BLaER1 (cell line): ENCODE measurements at regions not wholly inside any gene's neighbourhood (a gene's known extent, or its start where the extent isn't known, plus 50 kb on each side); places are given as distances from the start of the nearest gene placed in this dataset.

ENCODE experiments used
- H3K27ac ChIP-seq: shearing (Covaris generic); formaldehyde crosslinking; 2 replicates; pipeline ENCODE4 v1.8.1; 2022
- H3K27me3 ChIP-seq: shearing (Covaris generic); formaldehyde crosslinking; 2 replicates; pipeline ENCODE4 v1.8.1; 2022
- H3K36me3 ChIP-seq: shearing (Covaris generic); formaldehyde crosslinking; 2 replicates; pipeline ENCODE4 v1.8.1; 2022
- H3K4me1 ChIP-seq: shearing (Covaris generic); formaldehyde crosslinking; 2 replicates; pipeline ENCODE4 v1.8.1; 2022
- H3K4me2 ChIP-seq: shearing (Covaris generic); formaldehyde crosslinking; 2 replicates; pipeline ENCODE4 v1.8.1; 2022
- H3K4me3 ChIP-seq: shearing (Covaris generic); formaldehyde crosslinking; 2 replicates; pipeline ENCODE4 v1.8.1; 2022
- H3K9ac ChIP-seq: shearing (Covaris generic); formaldehyde crosslinking; 2 replicates; pipeline ENCODE4 v1.8.1; 2022
- H3K9me3 ChIP-seq: shearing (Covaris generic); formaldehyde crosslinking; 2 replicates; pipeline ENCODE4 v1.8.1; 2022
- H4K20me1 ChIP-seq: shearing (Covaris generic); formaldehyde crosslinking; 2 replicates; pipeline ENCODE4 v1.8.1; 2022
- Cebpa-rat ChIP-seq: shearing (Covaris generic); IDR thresholded peaks from 2 replicates; pipeline ENCODE4 v1.8.1; 2022

DNA sequence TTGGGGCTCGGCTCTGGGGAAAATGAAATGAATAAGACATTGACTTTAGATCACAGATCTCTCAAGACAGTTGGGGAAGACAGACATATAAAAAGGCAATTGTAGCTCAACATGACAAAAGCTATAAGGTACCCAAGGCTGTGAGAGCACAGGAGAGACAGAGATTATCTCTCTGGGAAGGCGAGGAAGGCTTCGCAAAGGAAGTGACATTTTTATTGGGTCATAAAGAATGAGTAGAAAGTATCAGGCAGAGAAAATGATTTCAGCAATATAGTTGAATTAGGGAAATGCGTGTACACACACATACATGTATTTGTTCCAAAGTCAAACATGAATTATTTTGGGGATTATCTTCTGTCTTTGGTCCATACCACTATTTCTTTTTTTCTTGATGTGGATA, 381.8 kb upstream of the ADAMTSL1 start:
- Histone ChIP-seq H3K4me2 (no peak overlapping the region), H3K4me3 (no peak overlapping the region), H3K36me3 (no peaks in the 10 kb centered on the region), H3K9me3 (no peaks in the 10 kb centered on the region), H3K27me3 (no peaks in the 10 kb centered on the region), H3K9ac (no peak overlapping the region), H3K27ac (no peak overlapping the region), H4K20me1 (no peaks in the 10 kb centered on the region), H3K4me1 (no peaks in the 10 kb centered on the region)
- no peak for TF ChIP-seq Cebpa-rat

DNA sequence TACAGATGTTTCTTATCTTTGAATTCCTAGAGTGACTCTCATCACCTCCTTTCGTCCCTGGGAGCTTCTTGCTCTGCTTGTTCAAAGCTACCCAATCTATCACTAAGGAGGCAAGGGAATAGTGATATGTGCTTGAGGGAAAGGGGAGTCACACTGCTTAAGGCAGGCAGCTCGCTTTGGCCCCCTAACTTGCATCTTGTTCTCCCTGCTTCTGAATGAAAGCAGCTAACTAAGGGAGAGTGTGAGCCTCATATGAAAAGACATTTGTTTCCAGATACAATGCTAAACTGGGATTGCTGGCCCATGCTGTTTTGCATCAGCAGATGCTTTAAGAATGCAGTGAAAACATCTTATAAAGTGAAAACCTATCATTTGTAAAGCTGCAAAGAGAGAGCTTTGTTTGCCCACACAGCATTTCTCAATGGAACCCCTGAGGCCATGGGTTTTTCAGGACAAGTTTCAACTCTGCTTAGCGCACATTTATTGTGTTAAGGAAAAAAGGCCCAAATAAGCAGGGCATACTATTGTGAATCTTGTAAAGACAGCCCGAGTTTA, 367.9 kb upstream of the ADAMTSL1 start:
- Histone ChIP-seq H3K4me1 (no peaks in the 10 kb centered on the region), H3K36me3 (no peaks in the 10 kb centered on the region), H3K4me2 (no peak overlapping the region), H3K9ac (no peak overlapping the region), H4K20me1 (no peaks in the 10 kb centered on the region), H3K27ac (no peak overlapping the region), H3K4me3 (no peak overlapping the region), H3K27me3 (no peaks in the 10 kb centered on the region), H3K9me3 (no peaks in the 10 kb centered on the region)
- no peak for TF ChIP-seq Cebpa-rat

DNA sequence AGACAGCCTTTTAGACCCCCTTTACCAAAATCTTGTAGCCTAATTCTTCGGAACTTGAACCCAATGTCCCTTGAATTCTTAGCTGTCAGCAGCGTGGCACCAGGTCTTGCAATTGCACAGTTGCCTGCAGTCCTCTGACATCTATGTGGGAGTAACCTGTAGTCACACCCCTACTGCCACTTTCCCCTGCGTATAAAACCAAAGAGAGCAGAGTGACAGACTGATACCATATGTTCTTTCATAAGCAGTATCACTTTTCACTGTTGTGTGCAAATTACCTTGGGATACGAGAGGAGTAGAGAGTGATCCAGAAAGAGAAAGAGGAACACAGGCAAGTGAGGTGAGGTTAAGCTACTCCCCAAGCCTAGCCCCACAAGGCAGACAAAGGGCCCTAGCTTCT, 364.3 kb upstream of the ADAMTSL1 start:
- Histone ChIP-seq H3K4me3 (no peak overlapping the region), H3K4me2 (no peak overlapping the region), H3K9ac (no peak overlapping the region), H3K36me3 (no peaks in the 10 kb centered on the region), H3K4me1 (no peaks in the 10 kb centered on the region), H3K27ac (no peak overlapping the region), H3K9me3 (no peaks in the 10 kb centered on the region), H4K20me1 (no peaks in the 10 kb centered on the region), H3K27me3 (no peaks in the 10 kb centered on the region)
- TF ChIP-seq Cebpa-rat, result no peak

DNA sequence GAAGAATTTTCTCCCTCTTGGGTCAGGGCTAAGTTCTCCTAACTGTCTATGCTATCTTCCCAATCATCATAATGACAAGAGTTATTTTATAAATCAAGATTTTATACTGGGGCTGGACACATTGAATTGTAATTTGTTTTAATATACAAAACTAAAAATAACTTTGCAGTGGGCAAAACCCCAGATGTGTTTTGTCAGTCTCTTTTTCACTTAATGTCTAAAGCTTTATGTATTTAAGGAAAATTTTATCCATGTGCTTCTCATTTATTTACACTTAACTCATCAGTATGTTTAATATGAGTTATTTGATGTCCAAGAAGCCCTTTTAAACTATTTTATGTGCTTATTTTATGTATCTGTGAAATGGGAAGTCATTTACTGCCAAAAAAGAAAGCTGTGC, 362.8 kb upstream of the ADAMTSL1 start:
- no peak overlapping the region for H3K27ac ChIP-seq
- H3K27me3 ChIP-seq, result no peaks in the 10 kb centered on the region
- no peak overlapping the region for H3K4me3 ChIP-seq
- H3K9ac ChIP-seq, result no peak overlapping the region
- H3K4me2 ChIP-seq, result no peak overlapping the region
- H3K4me1 ChIP-seq, result no peaks in the 10 kb centered on the region
- H3K9me3 ChIP-seq, result no peaks in the 10 kb centered on the region
- no peaks in the 10 kb centered on the region for H4K20me1 ChIP-seq
- no peak for TF ChIP-seq Cebpa-rat
- no peaks in the 10 kb centered on the region for H3K36me3 ChIP-seq

DNA sequence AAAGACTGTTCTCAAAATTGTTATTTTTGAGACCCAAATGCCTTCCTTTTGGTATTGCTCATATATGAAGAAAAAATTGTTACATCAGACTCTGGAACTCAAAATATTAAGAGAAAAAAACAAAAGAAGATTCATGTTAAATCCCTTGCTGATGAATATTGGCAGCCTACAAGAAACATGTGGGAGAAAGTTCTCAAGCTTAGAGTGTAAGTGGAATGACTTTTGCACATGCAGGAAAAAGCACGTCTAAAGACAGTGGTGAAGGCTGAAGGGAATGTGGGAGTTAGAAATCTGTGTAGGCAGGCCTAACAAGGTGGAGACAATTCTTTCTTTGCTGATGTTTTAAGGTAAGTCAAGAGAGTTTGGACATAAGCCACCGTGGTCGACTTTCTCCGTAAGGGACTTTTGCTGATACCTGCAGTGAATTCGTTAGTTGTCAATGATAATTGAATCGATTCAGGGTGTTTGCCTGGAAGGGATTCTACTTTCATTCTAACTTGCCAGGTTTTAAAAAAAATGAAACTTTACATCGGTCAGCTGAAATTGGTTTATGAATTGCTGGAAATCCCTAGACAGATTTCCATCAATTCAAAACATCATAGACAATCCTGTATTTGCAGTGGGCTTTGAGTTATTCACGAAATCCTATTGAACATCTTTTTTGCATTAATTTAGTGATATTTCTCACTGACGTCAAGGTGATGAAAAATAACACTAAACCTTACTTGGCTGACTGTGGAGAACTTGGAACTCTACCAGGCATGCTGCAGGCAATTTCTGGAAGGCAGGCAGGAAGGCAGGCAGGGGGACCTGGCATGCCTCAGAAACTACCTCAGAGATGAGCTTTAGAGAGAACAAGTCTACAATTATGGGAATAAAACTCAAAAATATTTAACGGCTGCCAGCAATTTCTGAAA, 359.1 kb upstream of the ADAMTSL1 start:
- no peaks in the 10 kb centered on the region for H3K9me3 ChIP-seq
- no peak overlapping the region for H3K4me2 ChIP-seq
- no peaks in the 10 kb centered on the region for H3K27me3 ChIP-seq
- no peaks in the 10 kb centered on the region for H3K36me3 ChIP-seq
- H4K20me1 ChIP-seq, result no peaks in the 10 kb centered on the region
- H3K27ac ChIP-seq, result no peak overlapping the region
- no peak overlapping the region for H3K4me3 ChIP-seq
- no peak for TF ChIP-seq Cebpa-rat
- no peak overlapping the region for H3K9ac ChIP-seq
- H3K4me1 ChIP-seq, result no peaks in the 10 kb centered on the region

DNA sequence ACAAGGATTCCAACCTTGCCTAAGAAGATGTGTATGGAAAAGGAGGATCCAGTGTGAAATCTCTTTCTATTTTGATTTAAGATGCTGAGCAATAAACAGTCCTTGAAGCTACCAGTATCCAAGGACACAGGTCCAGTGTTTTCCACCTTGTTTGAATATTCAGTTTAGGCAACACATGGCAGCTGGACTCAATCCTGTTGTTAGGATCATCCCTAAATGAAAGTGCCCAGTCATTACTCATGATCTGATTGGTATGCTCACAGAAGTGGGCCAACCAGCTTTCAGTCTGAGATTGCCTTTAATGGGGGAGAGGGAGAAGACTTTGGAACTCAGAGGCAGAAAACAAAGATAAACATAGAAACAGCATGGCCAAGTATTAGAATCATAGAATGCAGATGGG, 355.7 kb upstream of the ADAMTSL1 start:
- Histone ChIP-seq H3K4me2 (no peak overlapping the region), H3K27ac (no peak overlapping the region), H3K4me3 (no peak overlapping the region), H4K20me1 (no peaks in the 10 kb centered on the region), H3K4me1 (no peaks in the 10 kb centered on the region), H3K36me3 (no peaks in the 10 kb centered on the region), H3K9me3 (no peaks in the 10 kb centered on the region), H3K9ac (no peak overlapping the region), H3K27me3 (no peaks in the 10 kb centered on the region)
- TF ChIP-seq Cebpa-rat, result no peak

DNA sequence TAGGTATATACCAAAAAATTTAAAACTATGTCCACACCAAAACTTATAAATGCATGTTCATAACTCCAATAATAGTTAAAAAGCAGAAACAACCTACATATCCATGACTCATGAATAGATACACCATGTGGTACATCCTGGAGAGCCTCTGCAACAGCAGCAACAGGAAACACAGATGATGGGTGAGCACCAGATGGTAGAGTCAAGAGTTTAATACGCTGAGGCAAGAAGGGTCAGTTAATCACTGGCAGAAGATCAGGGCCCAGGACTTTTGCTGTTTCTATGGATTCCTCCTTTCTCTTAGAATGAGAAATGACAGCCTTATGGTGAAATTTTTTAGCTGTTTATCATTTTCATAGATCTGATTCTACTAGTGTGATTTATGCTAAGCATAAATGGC, 351.8 kb upstream of the ADAMTSL1 start:
- H3K9me3 ChIP-seq, result no peaks in the 10 kb centered on the region
- no peak overlapping the region for H3K9ac ChIP-seq
- H3K4me2 ChIP-seq, result no peak overlapping the region
- H4K20me1 ChIP-seq, result no peaks in the 10 kb centered on the region
- H3K4me1 ChIP-seq, result no peaks in the 10 kb centered on the region
- no peak overlapping the region for H3K4me3 ChIP-seq
- H3K27ac ChIP-seq, result no peak overlapping the region
- no peaks in the 10 kb centered on the region for H3K27me3 ChIP-seq
- H3K36me3 ChIP-seq, result no peaks in the 10 kb centered on the region
- no peak for TF ChIP-seq Cebpa-rat

DNA sequence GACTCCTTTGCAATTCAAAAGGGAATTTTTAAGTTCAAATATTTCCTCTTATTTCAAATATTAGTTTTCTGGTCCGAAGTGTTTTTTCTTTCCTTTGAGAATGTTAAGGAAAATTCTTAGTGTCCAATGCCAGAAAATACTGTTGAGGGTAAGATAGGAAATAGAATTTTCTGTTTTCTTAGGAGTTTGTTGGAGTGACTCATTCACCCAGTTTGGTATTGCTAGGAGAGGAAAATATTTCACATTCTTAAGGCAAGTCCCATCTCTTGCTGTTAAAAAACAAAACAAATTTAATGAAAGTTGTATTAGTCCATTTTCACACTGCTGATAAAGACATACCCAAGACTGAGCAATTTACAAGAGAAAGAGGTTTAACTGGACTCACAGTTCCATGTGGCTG, 349.2 kb upstream of the ADAMTSL1 start:
- no peak overlapping the region for H3K4me2 ChIP-seq
- no peaks in the 10 kb centered on the region for H3K9me3 ChIP-seq
- no peak overlapping the region for H3K4me3 ChIP-seq
- no peak for TF ChIP-seq Cebpa-rat
- no peaks in the 10 kb centered on the region for H3K27me3 ChIP-seq
- no peak overlapping the region for H3K27ac ChIP-seq
- no peaks in the 10 kb centered on the region for H3K36me3 ChIP-seq
- no peaks in the 10 kb centered on the region for H3K4me1 ChIP-seq
- H3K9ac ChIP-seq, result no peak overlapping the region
- H4K20me1 ChIP-seq, result no peaks in the 10 kb centered on the region

DNA sequence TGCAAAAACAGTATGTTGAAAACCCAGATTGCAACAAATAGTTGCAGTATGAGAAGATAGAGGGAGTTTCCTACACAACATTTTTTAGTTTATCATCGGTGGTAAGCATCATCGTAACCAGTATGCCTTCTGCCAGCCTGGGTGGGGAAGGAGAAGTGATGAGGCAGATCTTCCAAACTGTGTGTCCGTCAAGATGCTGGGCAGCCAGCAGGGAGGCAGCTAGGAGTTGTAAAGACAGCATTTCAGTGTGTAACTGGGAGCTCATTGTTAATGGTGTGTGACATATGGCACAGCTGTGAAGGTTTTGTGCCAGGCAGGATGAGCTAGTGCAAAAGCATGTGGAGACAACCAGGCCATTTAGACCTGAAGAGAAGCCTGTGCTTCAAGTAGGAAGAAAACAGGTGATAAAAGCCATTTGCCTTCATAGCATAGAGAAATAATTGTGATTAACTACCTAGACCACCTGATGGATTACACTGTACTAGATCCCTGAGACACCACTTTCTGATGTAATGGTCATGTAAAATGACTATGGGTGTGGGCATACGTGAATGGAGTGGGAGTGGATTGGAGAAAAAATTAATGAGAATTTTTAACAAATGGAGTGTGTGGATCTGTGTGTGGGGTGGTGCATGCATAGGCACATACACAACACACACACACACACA, 347.0 kb upstream of the ADAMTSL1 start:
- Histone ChIP-seq H3K9ac (no peak overlapping the region), H3K27me3 (no peaks in the 10 kb centered on the region), H3K4me2 (no peak overlapping the region), H3K4me3 (no peak overlapping the region), H3K36me3 (no peaks in the 10 kb centered on the region), H3K27ac (no peak overlapping the region), H3K4me1 (peaks cover 3% of the 10 kb centered on the region), H4K20me1 (no peaks in the 10 kb centered on the region), H3K9me3 (no peaks in the 10 kb centered on the region)
- TF ChIP-seq Cebpa-rat, result no peak

DNA sequence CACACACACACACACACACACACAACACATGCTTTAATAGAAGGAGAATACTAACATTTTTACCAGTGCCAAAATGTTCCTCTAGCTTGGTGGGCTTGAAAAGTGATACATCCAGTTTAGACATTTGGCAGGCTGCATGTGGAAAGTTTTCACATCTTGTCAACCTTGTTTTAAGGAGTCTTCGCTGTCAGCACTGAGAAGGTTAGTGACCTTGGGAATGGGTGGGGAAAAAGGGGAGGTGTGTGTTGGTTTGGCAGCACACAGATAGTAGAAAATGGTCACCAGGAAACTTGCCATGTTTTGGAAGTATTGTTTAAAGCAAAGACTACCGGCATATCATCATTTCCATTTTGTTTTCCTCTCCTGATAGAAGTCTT, 346.5 kb upstream of the ADAMTSL1 start:
- H3K9me3 ChIP-seq, result no peaks in the 10 kb centered on the region

More for the DNA sequence above, 346.5 kb upstream of the ADAMTSL1 start:
- Histone ChIP-seq H3K27ac (no peak overlapping the region), H3K4me3 (no peak overlapping the region), H3K4me2 (no peak overlapping the region), H3K36me3 (no peaks in the 10 kb centered on the region), H3K27me3 (no peaks in the 10 kb centered on the region), H4K20me1 (no peaks in the 10 kb centered on the region), H3K9ac (no peak overlapping the region), H3K4me1 (peaks cover 5% of the 10 kb centered on the region)
- no peak for TF ChIP-seq Cebpa-rat
